GM12892 (cell line): ENCODE measurements at regions not wholly inside any gene's neighbourhood (a gene's known extent, or its start where the extent isn't known, plus 50 kb on each side); places are given as distances from the start of the nearest gene placed in this dataset.

Experiments
- DNase-seq: peaks from one replicate; pipeline ENCODE4 v3.0.0; 2011; ENCODE audit not compliant: insufficient read length
- FAIRE-seq: peaks from 2 replicates; lab custom pipeline; 2011; peaks lifted over from hg19 to GRCh38; lab: Jason Lieb, UNC
- POLR2A ChIP-seq: IDR thresholded peaks from 2 replicates; pipeline ENCODE4 v1.6.1; 2011; ENCODE audit warnings: low read depth, low read length, control low read depth
- POLR2AphosphoS5 ChIP-seq: IDR thresholded peaks from 2 replicates; pipeline ENCODE4 v1.6.1; 2011; ENCODE audit warnings: low read depth, low read length, control low read depth
- TAF1 ChIP-seq: IDR thresholded peaks from 2 replicates; pipeline ENCODE4 v1.6.1; 2011; ENCODE audit warnings: low read depth, mild to moderate bottlenecking, control low read depth, low read length, borderline replicate concordance

- FAIRE-seq, result no peak
- DNase-seq, result no peak
- no peak for TF ChIP-seq TAF1
- TF ChIP-seq POLR2A, result no peak
- TF ChIP-seq POLR2AphosphoS5, result no peak
Measured at GRCh38 chr1:78410643-78411042, 80.1 kb upstream of the PTGFR start.

GRCh38 chr1:78411707-78412106 lies 79.1 kb upstream of the PTGFR start:
- TF ChIP-seq POLR2A, result no peak
- TF ChIP-seq POLR2AphosphoS5, result no peak
- TF ChIP-seq TAF1, result no peak
- DNase-seq (no peak), FAIRE-seq (no peak)

- FAIRE-seq (no peak), DNase-seq (no peak)
- TF ChIP-seq POLR2A (no peak), POLR2AphosphoS5 (no peak), TAF1 (no peak)
Measured at GRCh38 chr1:78415165-78415564, 75.6 kb upstream of the PTGFR start.

- FAIRE-seq (no peak), DNase-seq (no peak)
- TF ChIP-seq TAF1 (no peak), POLR2A (no peak), POLR2AphosphoS5 (no peak)
Measured at GRCh38 chr1:78419309-78419708, 71.5 kb upstream of the PTGFR start.

GRCh38 chr1:78420181-78420580 lies 70.6 kb upstream of the PTGFR start:
- FAIRE-seq, result no peak
- no peak for DNase-seq
- TF ChIP-seq POLR2A (no peak), POLR2AphosphoS5 (no peak)

- DNase-seq (no peak), FAIRE-seq (no peak)
- no peak for TF ChIP-seq TAF1
- no peak for TF ChIP-seq POLR2AphosphoS5
- no peak for TF ChIP-seq POLR2A
Measured at GRCh38 chr1:78420688-78421087, 70.1 kb upstream of the PTGFR start.

- TF ChIP-seq POLR2A (no peak), POLR2AphosphoS5 (no peak), TAF1 (no peak)
- DNase-seq, result no peak
- FAIRE-seq, result no peak
Measured at GRCh38 chr1:78424720-78425119, 66.1 kb upstream of the PTGFR start.

GRCh38 chr1:78426408-78426807 lies 64.4 kb upstream of the PTGFR start:
- no peak for TF ChIP-seq TAF1
- TF ChIP-seq POLR2A, result no peak
- TF ChIP-seq POLR2AphosphoS5, result no peak
- FAIRE-seq, result no peak
- no peak for DNase-seq

GRCh38 chr1:78427506-78427905 lies 63.3 kb upstream of the PTGFR start:
- DNase-seq, result no peak
- TF ChIP-seq POLR2A (no peak), TAF1 (no peak), POLR2AphosphoS5 (no peak)
- FAIRE-seq, result no peak

- DNase-seq (no peak), FAIRE-seq (no peak)
- TF ChIP-seq TAF1, result no peak
- TF ChIP-seq POLR2A, result no peak
- TF ChIP-seq POLR2AphosphoS5, result no peak
Measured at GRCh38 chr1:78432016-78432415, 58.8 kb upstream of the PTGFR start.

- no peak for TF ChIP-seq POLR2AphosphoS5
- TF ChIP-seq TAF1, result no peak
- TF ChIP-seq POLR2A, result no peak
- no peak for FAIRE-seq
Measured at GRCh38 chr1:78434351-78434750, 56.4 kb upstream of the PTGFR start.

GRCh38 chr1:78436961-78437360 lies 53.8 kb upstream of the PTGFR start:
- TF ChIP-seq POLR2AphosphoS5, result no peak
- no peak for TF ChIP-seq POLR2A
- no peak for TF ChIP-seq TAF1
- FAIRE-seq (no peak), DNase-seq (no peak)

More at GRCh38 chr1:78434351-78434750, 56.4 kb upstream of the PTGFR start:
- DNase-seq, result no peak

GRCh38 chr1:78437396-78437795 lies 53.4 kb upstream of the PTGFR start:
- FAIRE-seq, result no peak
- TF ChIP-seq TAF1 (no peak), POLR2A (no peak), POLR2AphosphoS5 (no peak)
- no peak for DNase-seq

GRCh38 chr1:78437941-78438340 lies 52.8 kb upstream of the PTGFR start:
- DNase-seq (no peak), FAIRE-seq (no peak)
- TF ChIP-seq POLR2A, result no peak
- TF ChIP-seq POLR2AphosphoS5, result no peak
- TF ChIP-seq TAF1, result no peak
